SK-N-SH (cell line): ENCODE measurements at regions not wholly inside any gene's neighbourhood (a gene's known extent, or its start where the extent isn't known, plus 50 kb on each side); places are given as distances from the start of the nearest gene placed in this dataset.

Source experiments
- CTCF ChIP-seq: fragments of 200-600 bp; sonication (generic); IDR thresholded peaks from 2 replicates; pipeline ENCODE4 v1.6.1; 2017; ENCODE audit warnings: antibody characterized with exemption, mild to moderate bottlenecking, moderate library complexity
- EP300 ChIP-seq, 2 experiments: IDR thresholded peaks; 2 replicates each; pipeline versions ENCODE4 v1.4.0 to v1.6.1; 2012; ENCODE audit warnings: borderline replicate concordance in 1 of 2, low read depth in 1 of 2, low read length in 1 of 2
- MAX ChIP-seq: IDR thresholded peaks from 2 replicates; pipeline ENCODE4 v1.4.0; 2012; ENCODE audit warnings: low read depth
- POLR2AphosphoS5 ChIP-seq: IDR thresholded peaks from 2 replicates; pipeline ENCODE4 v1.6.1; 2012; ENCODE audit warnings: low read depth, low read length
- TAF1 ChIP-seq: IDR thresholded peaks from 2 replicates; pipeline ENCODE4 v1.6.1; 2012; ENCODE audit warnings: low read depth, mild to moderate bottlenecking, low read length, moderate library complexity, borderline replicate concordance
- USF2 ChIP-seq: fragments of 150-350 bp; IDR thresholded peaks from 2 replicates; pipeline ENCODE4 v1.6.1; 2017; ENCODE audit warnings: antibody characterized with exemption, low read length, low read depth, borderline replicate concordance
- YY1 ChIP-seq: IDR thresholded peaks from 2 replicates; pipeline ENCODE4 v1.4.0; 2012; ENCODE audit warnings: low read depth, mild to moderate bottlenecking
- ZBTB33 ChIP-seq: IDR thresholded peaks from 2 replicates; pipeline ENCODE4 v1.4.0; 2012; ENCODE audit warnings: low read depth, borderline replicate concordance

- no peak for TF ChIP-seq EP300 (IDR thresholded peaks at IDR 0.05; ENCODE audit: borderline replicate concordance in 1 of 2, low read depth in 1 of 2, low read length in 1 of 2)
- no peak for TF ChIP-seq CTCF
- no peak for TF ChIP-seq YY1
- TF ChIP-seq TAF1, result no peak
- TF ChIP-seq ZBTB33, result no peak
- TF ChIP-seq POLR2AphosphoS5, result no peak
- no peak for TF ChIP-seq USF2
- no peak for TF ChIP-seq MAX
Measured at GRCh38 chr10:28769091-28769604, 91.8 kb downstream of the BAMBI start.
